GM12892 (cell line): ENCODE measurements at regions not wholly inside any gene's neighbourhood (a gene's known extent, or its start where the extent isn't known, plus 50 kb on each side); places are given as distances from the start of the nearest gene placed in this dataset.

Experiments used
- POLR2A ChIP-seq: IDR thresholded peaks from 2 replicates; pipeline ENCODE4 v1.6.1; 2011; ENCODE audit warnings: low read depth, low read length, control low read depth
- POLR2AphosphoS5 ChIP-seq: IDR thresholded peaks from 2 replicates; pipeline ENCODE4 v1.6.1; 2011; ENCODE audit warnings: low read depth, low read length, control low read depth
- TAF1 ChIP-seq: IDR thresholded peaks from 2 replicates; pipeline ENCODE4 v1.6.1; 2011; ENCODE audit warnings: low read depth, mild to moderate bottlenecking, control low read depth, low read length, borderline replicate concordance

DNA sequence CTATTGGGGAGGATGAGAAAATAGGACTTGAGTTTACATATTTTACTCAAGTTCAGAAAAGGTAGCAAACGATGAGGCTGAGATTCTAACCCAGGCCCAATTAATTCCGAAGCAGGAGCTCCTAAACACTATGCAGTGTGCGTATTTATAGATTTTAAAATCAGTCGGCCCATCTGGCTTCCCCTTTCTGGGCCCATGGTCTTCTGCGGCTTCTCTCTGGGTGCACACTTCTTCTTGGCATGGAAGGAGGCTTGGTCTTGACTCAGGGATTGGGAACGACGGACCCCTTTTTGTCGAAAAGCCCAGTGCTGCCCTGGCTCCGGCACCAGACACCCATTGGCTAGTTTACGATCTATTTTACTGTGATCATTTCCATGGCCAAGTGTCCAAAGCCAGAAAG, 1433.8 kb downstream of the BRD1 start:
- no peak for TF ChIP-seq POLR2AphosphoS5
- TF ChIP-seq POLR2A, result no peak
- no peak for TF ChIP-seq TAF1
